AG09319 (cell line): ENCODE measurements at regions not wholly inside any gene's neighbourhood (a gene's known extent, or its start where the extent isn't known, plus 50 kb on each side); places are given as distances from the start of the nearest gene placed in this dataset.
"Not testable (repeated sequence)": the region's sequence is repeated elsewhere in the genome, so short reads cannot be mapped to it uniquely, and the experiment has no call there.

Experiments used
- DNase-seq: peaks from one replicate; pipeline ENCODE4 v3.0.0-alpha.2; 2010; ENCODE audit warnings: low read depth; ENCODE audit errors: extremely low read depth
- CTCF ChIP-seq: IDR thresholded peaks from 2 replicates; pipeline ENCODE4 v1.5.1; 2011; ENCODE audit warnings: low read depth, mild to moderate bottlenecking, inconsistent platforms, low read length, moderate library complexity

GRCh38 chr3:107915706-107916105, 175.1 kb downstream of the CD47 start:
- TF ChIP-seq CTCF = no peak
- no peak for DNase-seq

GRCh38 chr3:107913701-107914100, 177.1 kb downstream of the CD47 start:
- no peak for DNase-seq
- TF ChIP-seq CTCF = no peak

- TF ChIP-seq CTCF = no peak
- no peak for DNase-seq
Observed at GRCh38 chr3:107911337-107912000, 179.4 kb downstream of the CD47 start.

GRCh38 chr3:107910713-107911259, 180.0 kb downstream of the CD47 start:
- TF ChIP-seq CTCF = no peak
- no peak for DNase-seq

- DNase-seq = not testable (repeated sequence)
Observed at GRCh38 chr3:107909583-107909982, 181.2 kb downstream of the CD47 start.

GRCh38 chr3:107907996-107908395, 182.8 kb downstream of the CD47 start:
- no peak for DNase-seq
- no peak for TF ChIP-seq CTCF

GRCh38 chr3:107904536-107905066, 186.2 kb downstream of the CD47 start:
- DNase-seq = no peak
- no peak for TF ChIP-seq CTCF
